ENCODE measurements at regions not wholly inside any gene's neighbourhood (a gene's known extent, or its start where the extent isn't known, plus 50 kb on each side); places are given as distances from the start of the nearest gene placed in this dataset.

GRCh38 chr9:118583414-118583813, 785.8 kb downstream of the BRINP1 start:
- no peak for DNase-seq (ENCODE audit: low read depth)

DNA sequence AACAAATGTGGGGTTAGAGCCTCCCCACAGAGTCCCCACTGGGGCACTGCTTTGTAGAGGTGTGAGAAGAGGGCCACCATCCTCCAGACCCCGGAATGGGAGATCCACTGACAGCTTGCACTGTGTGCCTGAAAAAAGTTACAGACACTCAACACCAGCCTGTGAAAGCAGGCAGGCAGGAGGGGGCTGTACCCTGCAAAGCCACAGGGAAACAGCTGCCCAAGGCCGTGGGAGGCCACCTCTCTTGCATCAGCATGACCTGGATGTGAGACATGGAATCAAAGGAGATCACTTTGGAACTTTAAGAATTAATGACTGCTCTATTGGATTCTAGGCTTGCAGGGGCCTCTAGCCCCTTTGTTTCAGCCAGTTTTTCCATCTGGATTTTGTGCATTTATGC, 782.3 kb downstream of the BRINP1 start:
- no peak for DNase-seq (ENCODE audit: low read depth)

- no peak for DNase-seq (ENCODE audit: low read depth)
Measured at GRCh38 chr9:118594428-118594827, 774.8 kb downstream of the BRINP1 start.

DNA sequence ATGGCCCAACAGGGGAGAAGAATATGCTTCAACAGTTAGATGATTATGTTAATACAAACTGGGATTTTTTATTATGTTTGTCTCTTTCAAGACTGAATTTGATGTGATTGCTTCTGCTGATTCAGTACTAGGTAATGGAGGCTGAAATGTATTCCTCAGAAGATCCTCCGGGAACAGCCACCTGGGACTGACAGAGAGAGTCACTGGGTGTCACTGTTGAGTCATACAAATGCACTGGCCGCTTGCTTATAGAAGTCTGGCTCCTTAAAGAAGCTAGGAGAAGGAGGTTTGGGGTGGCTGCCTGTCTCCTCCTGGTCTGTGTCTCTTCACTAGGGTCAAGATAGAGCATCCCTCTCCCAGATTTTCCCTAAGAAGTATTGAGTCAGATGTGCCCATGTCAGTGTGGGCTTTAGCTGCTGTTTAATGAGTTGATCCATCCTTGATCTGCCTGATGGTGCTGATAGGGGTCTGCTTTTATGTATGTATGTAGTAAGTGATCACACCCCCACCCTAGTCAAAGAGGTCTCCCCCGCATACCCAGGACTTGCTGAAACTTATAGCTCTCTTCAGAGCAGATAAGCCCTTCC, 773.4 kb downstream of the BRINP1 start:
- DNase-seq (ENCODE audit: low read depth): no peak

GRCh38 chr9:118596374-118597015, 772.7 kb downstream of the BRINP1 start:
- DNase-seq (ENCODE audit: low read depth): no peak

GRCh38 chr9:118606668-118607067, 762.6 kb downstream of the BRINP1 start:
- DNase-seq (ENCODE audit: low read depth): no peak

- no peak for DNase-seq (ENCODE audit: low read depth)
Measured at GRCh38 chr9:118609355-118610044, 759.7 kb downstream of the BRINP1 start.

- DNase-seq (ENCODE audit: low read depth): no peak
Measured at GRCh38 chr9:118612201-118612600, 757.0 kb downstream of the BRINP1 start.

DNA sequence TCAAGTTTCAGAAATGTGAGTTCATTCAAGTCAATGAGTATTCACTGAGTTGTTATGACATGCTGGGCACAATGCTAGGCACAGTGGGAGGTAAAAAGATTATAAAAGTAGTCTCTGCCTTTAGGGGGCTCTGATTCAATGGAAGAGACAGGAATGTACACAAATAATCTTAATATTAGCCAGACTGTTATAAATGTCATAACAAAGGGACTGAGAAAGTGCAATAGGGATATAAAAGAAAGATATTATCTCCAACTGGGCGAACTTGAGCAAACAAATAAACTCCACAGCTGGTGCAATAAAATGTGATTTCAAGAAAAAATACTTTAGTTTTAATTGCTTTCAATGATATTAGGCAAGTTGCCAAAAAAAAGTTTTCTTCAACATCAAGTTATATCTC, 755.2 kb downstream of the BRINP1 start:
- no peak for DNase-seq (ENCODE audit: low read depth)

GRCh38 chr9:118618084-118618483, 751.2 kb downstream of the BRINP1 start:
- DNase-seq (ENCODE audit: low read depth): no peak

GRCh38 chr9:118618849-118619248, 750.4 kb downstream of the BRINP1 start:
- no peak for DNase-seq (ENCODE audit: low read depth)

- no peak for DNase-seq (ENCODE audit: low read depth)
Measured at GRCh38 chr9:118624608-118625007, 744.6 kb downstream of the BRINP1 start.

DNA sequence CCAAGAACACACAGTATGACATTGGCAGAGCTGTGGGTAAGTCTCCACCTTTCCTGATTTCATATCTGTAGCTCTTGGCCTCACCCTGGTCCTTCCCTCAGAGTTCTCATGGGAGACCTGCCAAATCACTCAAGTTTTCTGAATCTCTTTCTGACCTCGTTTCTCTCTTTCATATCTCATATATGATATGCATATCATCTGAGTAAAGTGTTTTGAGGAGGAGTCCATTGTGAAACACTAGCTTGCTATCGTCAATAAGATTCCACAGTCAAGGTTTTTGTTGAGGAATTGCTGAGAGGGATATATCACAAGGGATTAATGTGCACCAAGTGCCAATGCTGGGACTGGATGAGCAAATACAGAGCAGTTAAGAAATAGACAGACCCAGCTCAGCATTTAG, 739.2 kb downstream of the BRINP1 start:
- DNase-seq (ENCODE audit: low read depth): no peak

DNA sequence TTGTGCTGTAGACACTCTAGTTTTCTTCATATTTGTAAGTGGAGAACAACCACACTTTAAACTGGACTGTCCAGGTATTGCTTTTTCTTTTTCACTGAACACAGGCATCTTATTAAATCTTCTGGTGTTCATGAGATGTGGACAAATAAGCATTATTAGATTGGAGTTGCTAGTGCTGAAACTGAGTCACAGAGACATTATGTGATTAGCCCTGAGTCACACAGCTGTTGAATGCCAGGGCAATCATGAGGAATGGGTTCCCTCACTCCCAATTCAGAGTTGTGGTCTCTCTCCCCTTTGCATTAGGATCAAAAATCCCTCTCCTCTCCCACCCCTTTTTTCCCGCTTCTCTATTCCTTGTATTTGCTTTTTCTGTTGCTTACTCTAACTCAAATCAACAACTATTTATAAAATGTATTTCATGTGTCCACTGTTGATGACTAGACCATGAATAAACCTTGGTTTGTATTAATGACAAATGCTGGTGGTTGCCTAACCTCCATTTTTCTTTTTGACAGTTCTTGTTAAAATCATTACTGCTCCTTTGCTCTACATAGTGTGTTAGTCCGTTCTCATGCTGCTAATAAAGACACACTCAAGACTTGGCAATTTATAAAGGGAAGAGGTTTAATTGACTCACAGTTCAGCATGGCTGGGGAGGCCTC, 738.2 kb downstream of the BRINP1 start:
- no peak for DNase-seq (ENCODE audit: low read depth)

- no peak for DNase-seq (ENCODE audit: low read depth)
Measured at GRCh38 chr9:118631956-118632355, 737.3 kb downstream of the BRINP1 start.

GRCh38 chr9:118635416-118635815, 733.8 kb downstream of the BRINP1 start:
- no peak for DNase-seq (ENCODE audit: low read depth)

- no peak for DNase-seq (ENCODE audit: low read depth)
Measured at GRCh38 chr9:118637681-118638080, 731.6 kb downstream of the BRINP1 start.

DNA sequence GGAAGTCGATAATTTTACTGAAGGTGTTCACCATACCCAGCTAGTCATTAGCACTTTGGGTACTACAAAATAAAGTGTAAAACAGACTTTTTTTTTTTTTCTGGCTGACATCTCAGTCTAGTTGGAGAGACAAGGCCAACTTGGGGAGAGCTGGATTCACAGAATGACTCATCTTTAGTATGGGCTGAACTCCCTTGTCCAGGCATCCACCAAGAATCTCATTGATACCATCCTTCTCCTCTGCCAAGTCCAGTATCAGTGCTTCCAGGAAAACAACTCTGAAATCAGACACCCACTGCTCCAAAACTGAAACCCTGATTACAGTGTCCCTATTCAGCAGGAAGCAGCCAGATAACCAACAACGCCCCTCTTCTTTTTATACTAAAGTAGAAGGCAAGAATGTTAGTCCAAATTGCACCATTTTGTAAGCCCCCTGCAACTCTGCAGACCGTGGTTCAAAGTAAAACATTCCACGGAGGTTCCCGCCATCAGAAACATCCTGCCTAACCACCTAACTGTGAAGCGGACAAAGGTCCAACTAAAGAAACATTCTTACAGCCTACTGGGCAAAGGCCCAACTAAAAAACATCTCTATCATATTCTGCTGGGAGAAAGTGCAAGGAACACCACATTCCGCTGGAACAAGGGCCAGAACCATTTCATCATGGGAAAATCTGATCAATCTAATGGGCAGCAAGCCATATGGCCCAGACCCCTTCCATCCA, 728.2 kb downstream of the BRINP1 start:
- no peak for DNase-seq (ENCODE audit: low read depth)

DNA sequence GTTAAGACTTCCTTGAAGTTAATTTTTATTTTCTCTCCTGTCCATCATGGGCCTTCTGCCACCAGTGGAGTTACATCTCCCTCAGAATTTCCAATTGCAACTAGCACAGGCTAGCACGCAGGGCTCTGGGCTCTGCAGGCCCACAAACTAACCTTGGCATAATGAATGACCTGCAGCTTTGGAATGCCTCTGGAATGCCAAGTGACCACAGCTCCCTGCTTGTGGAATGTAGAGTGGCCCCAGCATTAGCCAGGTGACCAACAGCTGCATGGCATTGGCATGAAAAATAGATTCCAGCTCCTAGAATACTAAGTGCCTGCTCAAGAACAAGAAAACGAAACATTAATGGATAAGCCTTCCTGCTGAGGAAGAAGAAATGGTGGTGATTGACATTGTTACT, 726.1 kb downstream of the BRINP1 start:
- DNase-seq (ENCODE audit: low read depth): no peak

GRCh38 chr9:118644066-118644465, 725.2 kb downstream of the BRINP1 start:
- DNase-seq (ENCODE audit: low read depth): no peak

GRCh38 chr9:118647331-118647730, 721.9 kb downstream of the BRINP1 start:
- DNase-seq (ENCODE audit: low read depth): no peak

GRCh38 chr9:118650417-118650816, 718.8 kb downstream of the BRINP1 start:
- no peak for DNase-seq (ENCODE audit: low read depth)

Measured in CMK (cell line).